ENCODE measurements at regions not wholly inside any gene's neighbourhood (a gene's known extent, or its start where the extent isn't known, plus 50 kb on each side); places are given as distances from the start of the nearest gene placed in this dataset.

- TF ChIP-seq ZNF514 (tag by site-specific recombination; IDR thresholded peaks at IDR 0.05) (no peak), TCF7L2 (IDR thresholded peaks at IDR 0.05; ENCODE audit: borderline replicate concordance, low read depth, low read length) (no peak)
Observed at GRCh38 chr20:60976913-60977312, 275.1 kb upstream of the CDH4 start (continued).

- POLR2A ChIA-PET: no interaction called here
- Histone ChIP-seq H3K4me1 (ENCODE audit: control insufficient read depth, insufficient read depth, low read length) (no peaks in the 10 kb centered on the region), H3K27ac (ENCODE audit: extremely low read depth, low read depth, low read length) (no peak overlapping the region), H3K4me3 (ENCODE audit: low read depth, low read length) (no peak overlapping the region), H3K36me3 (ENCODE audit: control insufficient read depth in 2 of 2, insufficient read depth in 1 of 2, low read length in 2 of 2) (no peaks in the 10 kb centered on the region), H3K9me3 (ENCODE audit: control insufficient read depth, insufficient read depth, low read depth, low read length) (no peaks in the 10 kb centered on the region)
- CTCF ChIA-PET: no interaction called here
- TF ChIP-seq ZNF549 (tag by site-specific recombination; IDR thresholded peaks at IDR 0.05) (no peak), SP2 (tag by site-specific recombination; IDR thresholded peaks at IDR 0.05) (no peak), ZNF169 (tag by site-specific recombination; IDR thresholded peaks at IDR 0.05) (no peak), ZNF335 (tag by site-specific recombination; conservative IDR thresholded peaks at IDR 0.05) (no peak), ZNF513 (tag by site-specific recombination; IDR thresholded peaks at IDR 0.05) (no peak), ZNF623 (tag by site-specific recombination; IDR thresholded peaks at IDR 0.05) (no peak), ZNF423 (tag by site-specific recombination; IDR thresholded peaks at IDR 0.05) (no peak), ZNF148 (tag by site-specific recombination; IDR thresholded peaks at IDR 0.05; ENCODE audit: borderline replicate concordance) (no peak), ZNF670 (tag by site-specific recombination; IDR thresholded peaks at IDR 0.05; ENCODE audit: low read depth) (no peak), ZFHX2 (tag by site-specific recombination; conservative IDR thresholded peaks at IDR 0.05) (no peak), SP7 (tag by site-specific recombination; IDR thresholded peaks at IDR 0.05) (no peak), ZNF629 (tag by site-specific recombination; IDR thresholded peaks at IDR 0.05) (no peak), AEBP2 (tag by site-specific recombination; IDR thresholded peaks at IDR 0.05; ENCODE audit: borderline replicate concordance) (no peak), EGR2 (tag by site-specific recombination; IDR thresholded peaks at IDR 0.05; ENCODE audit: low read depth) (no peak), ZBTB49 (tag by site-specific recombination; IDR thresholded peaks at IDR 0.05; ENCODE audit: low read depth) (no peak), ZNF426 (tag by site-specific recombination; IDR thresholded peaks at IDR 0.05) (no peak), SCRT2 (tag by site-specific recombination; IDR thresholded peaks at IDR 0.05) (no peak), ZNF140 (tag by site-specific recombination; IDR thresholded peaks at IDR 0.05) (no peak), KLF10 (tag by site-specific recombination; IDR thresholded peaks at IDR 0.05) (no peak), ZNF211 (tag by site-specific recombination; IDR thresholded peaks at IDR 0.05; ENCODE audit: low read depth) (no peak)
Observed at GRCh38 chr20:60977901-60978300, 274.2 kb upstream of the CDH4 start.

Data from HEK293 (cell line).